ENCODE measurements at regions not wholly inside any gene's neighbourhood (a gene's known extent, or its start where the extent isn't known, plus 50 kb on each side); places are given as distances from the start of the nearest gene placed in this dataset.

DNA sequence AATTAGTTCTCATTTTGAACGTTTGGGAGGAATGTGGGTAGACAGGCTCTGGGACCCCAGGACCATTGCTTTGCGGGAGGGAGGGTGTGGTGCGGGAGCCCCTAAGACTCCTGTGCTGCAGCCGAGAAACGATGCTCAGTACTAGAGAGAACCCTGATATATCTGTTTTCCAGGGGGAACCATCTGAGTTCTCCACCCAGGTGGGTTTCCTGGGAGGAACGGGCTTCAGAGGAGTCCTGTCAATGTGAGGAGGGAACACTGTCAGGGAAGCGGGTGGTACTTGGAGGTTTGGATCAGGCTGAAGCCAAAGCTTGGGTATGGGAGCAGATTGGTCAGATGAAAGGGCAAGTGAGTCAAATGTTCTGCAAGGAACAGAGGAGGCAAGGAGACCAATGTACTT is 358.0 kb downstream of the FGF9 start:
- Histone ChIP-seq H3K27ac (ENCODE audit: insufficient read length, low read depth, low read length) (no peak overlapping the region), H3K9ac (ENCODE audit: extremely low read depth, insufficient read length, low read length) (no peak overlapping the region), H2BK12ac (ENCODE audit: insufficient read length, low read depth, low read length) (no peak overlapping the region), H2BK20ac (ENCODE audit: low read depth, low read length, poor library complexity, severe bottlenecking) (no peak overlapping the region), H4K8ac (replicated peaks; ENCODE audit: insufficient read length, low read depth, low read length) (no peak overlapping the region), H2AK5ac (ENCODE audit: insufficient read length, low read length) (no peak overlapping the region), H3K79me2 (ENCODE audit: insufficient read depth, low read length) (no peaks in the 10 kb centered on the region), H3K9me3 (ENCODE audit: control insufficient read depth, low read depth, low read length) (no peaks in the 10 kb centered on the region), H3K79me1 (ENCODE audit: insufficient read depth, low read depth, low read length, poor library complexity, severe bottlenecking) (no peaks in the 10 kb centered on the region), H3K23ac (ENCODE audit: insufficient read length, low read depth, low read length) (no peak overlapping the region), H4K5ac (ENCODE audit: insufficient read length, low read depth, low read length) (no peak overlapping the region), H4K20me1 (ENCODE audit: control insufficient read depth, insufficient read depth, insufficient read length) (no peaks in the 10 kb centered on the region), H3K27me3 (ENCODE audit: insufficient read depth, low read length) (no peaks in the 10 kb centered on the region), H3K4me1 (ENCODE audit: insufficient read depth, low read length) (no peaks in the 10 kb centered on the region), H3K23me2 (ENCODE audit: insufficient read length, low read depth, low read length, poor library complexity, severe bottlenecking) (no peaks in the 10 kb centered on the region), H3K14ac (ENCODE audit: insufficient read depth, low read length) (no peak overlapping the region), H2BK5ac (ENCODE audit: insufficient read length, low read length) (no peak overlapping the region), H3K4me2 (ENCODE audit: insufficient read depth, insufficient read length, low read length) (no peak overlapping the region), H3T11ph (ENCODE audit: low read length) (no peak overlapping the region), H2BK120ac (ENCODE audit: low read depth, low read length, poor library complexity, severe bottlenecking) (no peak overlapping the region), H2BK15ac (ENCODE audit: low read depth, low read length) (no peak overlapping the region), H3K4ac (ENCODE audit: low read depth, low read length) (no peak overlapping the region), H4K91ac (ENCODE audit: insufficient read length, low read depth, low read length) (no peak overlapping the region), H3K56ac (ENCODE audit: insufficient read length, low read depth, low read length) (no peak overlapping the region), H3K18ac (ENCODE audit: insufficient read length, low read depth, low read length) (no peak overlapping the region), H2AFZ (ENCODE audit: low read length) (no peak overlapping the region)
- no peaks in the 10 kb centered on the region; a peak in 1 of 5 replicates for H3K9me3 Mint-ChIP-seq
- H3K4me1 Mint-ChIP-seq: peaks cover 3 to 7% of the 10 kb centered on the region in 2 experiments
- DNase-seq: no peak
- no peaks in the 10 kb centered on the region for H3K36me3 Mint-ChIP-seq (ENCODE audit: insufficient read depth in 1 of 3, low read depth in 3 of 3)
- H3K4me3 Mint-ChIP-seq: no peak overlapping the region
- TF ChIP-seq, protein P1, sequence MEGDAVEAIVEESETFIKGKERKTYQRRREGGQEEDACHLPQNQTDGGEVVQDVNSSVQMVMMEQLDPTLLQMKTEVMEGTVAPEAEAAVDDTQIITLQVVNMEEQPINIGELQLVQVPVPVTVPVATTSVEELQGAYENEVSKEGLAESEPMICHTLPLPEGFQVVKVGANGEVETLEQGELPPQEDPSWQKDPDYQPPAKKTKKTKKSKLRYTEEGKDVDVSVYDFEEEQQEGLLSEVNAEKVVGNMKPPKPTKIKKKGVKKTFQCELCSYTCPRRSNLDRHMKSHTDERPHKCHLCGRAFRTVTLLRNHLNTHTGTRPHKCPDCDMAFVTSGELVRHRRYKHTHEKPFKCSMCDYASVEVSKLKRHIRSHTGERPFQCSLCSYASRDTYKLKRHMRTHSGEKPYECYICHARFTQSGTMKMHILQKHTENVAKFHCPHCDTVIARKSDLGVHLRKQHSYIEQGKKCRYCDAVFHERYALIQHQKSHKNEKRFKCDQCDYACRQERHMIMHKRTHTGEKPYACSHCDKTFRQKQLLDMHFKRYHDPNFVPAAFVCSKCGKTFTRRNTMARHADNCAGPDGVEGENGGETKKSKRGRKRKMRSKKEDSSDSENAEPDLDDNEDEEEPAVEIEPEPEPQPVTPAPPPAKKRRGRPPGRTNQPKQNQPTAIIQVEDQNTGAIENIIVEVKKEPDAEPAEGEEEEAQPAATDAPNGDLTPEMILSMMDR (conservative IDR thresholded peaks at IDR 0.05): no peak
- H3K27ac Mint-ChIP-seq: no peak overlapping the region
- H3K27me3 Mint-ChIP-seq (ENCODE audit: low read depth): peaks cover 1% of the 10 kb centered on the region; the same call in 1 of the 2 replicates
- WGBS (ENCODE audit: extremely low coverage, insufficient read length, low lambda C conversion rate): no CpG with 5 or more reads among the region's 7 CpGs
